HG03175 (cell line): ENCODE measurements at regions not wholly inside any gene's neighbourhood (a gene's known extent, or its start where the extent isn't known, plus 50 kb on each side); places are given as distances from the start of the nearest gene placed in this dataset.

Source experiments
- ATAC-seq: cut with Tn5 transposase; IDR thresholded peaks from one replicate; pipeline ENCODE4 v1.9.1; 2021; ENCODE audit warnings: mild to moderate bottlenecking, moderate library complexity; ENCODE audit not compliant: unreplicated experiment

- ATAC-seq, result no peak
Observed at GRCh38 chr1:114315631-114316030, 162.0 kb upstream of the SYT6 start.

- ATAC-seq, result no peak
Observed at GRCh38 chr1:114314576-114314975, 160.9 kb upstream of the SYT6 start.

GRCh38 chr1:114314098-114314497 is 160.4 kb upstream of the SYT6 start:
- no peak for ATAC-seq

- ATAC-seq, result no peak
Observed at GRCh38 chr1:114310695-114311271, 157.1 kb upstream of the SYT6 start.

- no peak for ATAC-seq
Observed at GRCh38 chr1:114302821-114303220, 149.2 kb upstream of the SYT6 start.

GRCh38 chr1:114299331-114299975 is 145.8 kb upstream of the SYT6 start:
- ATAC-seq, result no peak

GRCh38 chr1:114298008-114298407 is 144.3 kb upstream of the SYT6 start:
- ATAC-seq, result no peak

GRCh38 chr1:114296413-114296812 is 142.7 kb upstream of the SYT6 start:
- ATAC-seq, result no peak

- no peak for ATAC-seq
Observed at GRCh38 chr1:114295321-114295720, 141.7 kb upstream of the SYT6 start.

GRCh38 chr1:114292835-114293234 is 139.2 kb upstream of the SYT6 start:
- ATAC-seq, result no peak

- no peak for ATAC-seq
Observed at GRCh38 chr1:114292194-114292593, 138.5 kb upstream of the SYT6 start.

GRCh38 chr1:114290776-114291175 is 137.1 kb upstream of the SYT6 start:
- no peak for ATAC-seq

GRCh38 chr1:114290341-114290740 is 136.7 kb upstream of the SYT6 start:
- ATAC-seq, result no peak

GRCh38 chr1:114289824-114290223 is 136.2 kb upstream of the SYT6 start:
- ATAC-seq, result no peak

GRCh38 chr1:114289306-114289705 is 135.6 kb upstream of the SYT6 start:
- no peak for ATAC-seq

- ATAC-seq, result no peak
Observed at GRCh38 chr1:114286960-114287359, 133.3 kb upstream of the SYT6 start.

- ATAC-seq, result no peak
Observed at GRCh38 chr1:114286179-114286578, 132.5 kb upstream of the SYT6 start.

GRCh38 chr1:114282751-114283403 is 129.2 kb upstream of the SYT6 start:
- peak; percentile 91 for ATAC-seq

- ATAC-seq, result no peak
Observed at GRCh38 chr1:114278911-114279310, 125.2 kb upstream of the SYT6 start.

- ATAC-seq, result no peak
Observed at GRCh38 chr1:114278430-114278829, 124.8 kb upstream of the SYT6 start.

GRCh38 chr1:114274621-114275317 is 121.1 kb upstream of the SYT6 start:
- ATAC-seq, result no peak

GRCh38 chr1:114272593-114272992 is 118.9 kb upstream of the SYT6 start:
- ATAC-seq, result no peak
